GM08714 (cell line): ENCODE measurements at regions not wholly inside any gene's neighbourhood (a gene's known extent, or its start where the extent isn't known, plus 50 kb on each side); places are given as distances from the start of the nearest gene placed in this dataset.
"Not testable (repeated sequence)": the region's sequence is repeated elsewhere in the genome, so short reads cannot be mapped to it uniquely, and the experiment has no call there.

ENCODE experiments used
- H3K4me3 ChIP-seq: fragments of 200-500 bp; sonication (Bioruptor generic); 2 replicates; pipeline ENCODE4 v1.5.1; 2014; ENCODE audit warnings: mild to moderate bottlenecking, low read length, inconsistent platforms
- ZNF274 ChIP-seq: IDR thresholded peaks from 2 replicates; pipeline ENCODE4 v1.6.1; 2012; ENCODE audit warnings: mild to moderate bottlenecking, low read depth, low read length

- H3K4me3 ChIP-seq, result no peak overlapping the region
- no peak for TF ChIP-seq ZNF274
Measured at GRCh38 chr5:62144401-62145022, 161.5 kb upstream of the KIF2A start.

GRCh38 chr5:62149879-62150278, 156.1 kb upstream of the KIF2A start:
- no peak for TF ChIP-seq ZNF274
- no peak overlapping the region for H3K4me3 ChIP-seq

GRCh38 chr5:62152394-62153087, 153.5 kb upstream of the KIF2A start:
- no peak for TF ChIP-seq ZNF274
- H3K4me3 ChIP-seq, result no peak overlapping the region

GRCh38 chr5:62154758-62155157, 151.2 kb upstream of the KIF2A start:
- H3K4me3 ChIP-seq, result no peak overlapping the region
- no peak for TF ChIP-seq ZNF274

- TF ChIP-seq ZNF274, result no peak
- H3K4me3 ChIP-seq, result no peak overlapping the region
Measured at GRCh38 chr5:62155988-62156387, 150.0 kb upstream of the KIF2A start.

- TF ChIP-seq ZNF274, result no peak
- no peak overlapping the region for H3K4me3 ChIP-seq
Measured at GRCh38 chr5:62167561-62168057, 138.4 kb upstream of the KIF2A start.

- no peak overlapping the region for H3K4me3 ChIP-seq
Measured at GRCh38 chr5:62168506-62169281, 137.3 kb upstream of the KIF2A start.

GRCh38 chr5:62178258-62178657, 127.7 kb upstream of the KIF2A start:
- no peak overlapping the region for H3K4me3 ChIP-seq
- TF ChIP-seq ZNF274, result no peak

More at GRCh38 chr5:62168506-62169281, 137.3 kb upstream of the KIF2A start:
- no peak for TF ChIP-seq ZNF274

- no peak overlapping the region for H3K4me3 ChIP-seq
- no peak for TF ChIP-seq ZNF274
Measured at GRCh38 chr5:62182802-62183201, 123.2 kb upstream of the KIF2A start.

GRCh38 chr5:62183727-62184126, 122.3 kb upstream of the KIF2A start:
- no peak overlapping the region for H3K4me3 ChIP-seq
- TF ChIP-seq ZNF274, result no peak

GRCh38 chr5:62184444-62184843, 121.6 kb upstream of the KIF2A start:
- no peak for TF ChIP-seq ZNF274
- no peak overlapping the region for H3K4me3 ChIP-seq

- no peak for TF ChIP-seq ZNF274
Measured at GRCh38 chr5:62190173-62190572, 115.8 kb upstream of the KIF2A start.

GRCh38 chr5:62190931-62191330, 115.1 kb upstream of the KIF2A start:
- H3K4me3 ChIP-seq, result no peak overlapping the region
- TF ChIP-seq ZNF274, result no peak

More at GRCh38 chr5:62190173-62190572, 115.8 kb upstream of the KIF2A start:
- no peak overlapping the region for H3K4me3 ChIP-seq

GRCh38 chr5:62192958-62193357, 113.0 kb upstream of the KIF2A start:
- TF ChIP-seq ZNF274, result no peak
- H3K4me3 ChIP-seq, result no peak overlapping the region

- H3K4me3 ChIP-seq, result not testable (repeated sequence)
Measured at GRCh38 chr5:62196532-62196931, 109.5 kb upstream of the KIF2A start.

GRCh38 chr5:62197697-62198096, 108.3 kb upstream of the KIF2A start:
- TF ChIP-seq ZNF274, result no peak
- H3K4me3 ChIP-seq, result no peak overlapping the region
